Activated CD4-positive, alpha-beta T cell treated with anti-CD3 and anti-CD28 coated beads, Interleukin-2, amount 50 U/mL, for 4 hours (primary cell): ENCODE measurements at regions not wholly inside any gene's neighbourhood (a gene's known extent, or its start where the extent isn't known, plus 50 kb on each side); places are given as distances from the start of the nearest gene placed in this dataset.

Experiments
- DNase-seq, 2 experiments: peaks; one replicate each; pipeline ENCODE4 v3.0.0-alpha.2; 2020

- DNase-seq, result no peak
Observed at GRCh38 chr10:110399106-110399964, 94.6 kb upstream of the SMNDC1 start.

- no peak for DNase-seq
Observed at GRCh38 chr10:110399965-110400933, 95.5 kb upstream of the SMNDC1 start.

GRCh38 chr10:110401401-110402076, 96.2 kb upstream of the DUSP5 start:
- no peak for DNase-seq

GRCh38 chr10:110402077-110402416, 95.7 kb upstream of the DUSP5 start:
- no peak for DNase-seq

- no peak for DNase-seq
Observed at GRCh38 chr10:110403593-110403992, 94.1 kb upstream of the DUSP5 start.

- DNase-seq, result no peak
Observed at GRCh38 chr10:110404413-110404812, 93.3 kb upstream of the DUSP5 start.

GRCh38 chr10:110404825-110405224, 92.9 kb upstream of the DUSP5 start:
- DNase-seq, result no peak

- DNase-seq, result no peak
Observed at GRCh38 chr10:110405380-110405779, 92.3 kb upstream of the DUSP5 start.

- DNase-seq, result no peak
Observed at GRCh38 chr10:110407301-110408170, 90.2 kb upstream of the DUSP5 start.

GRCh38 chr10:110408203-110408871, 89.4 kb upstream of the DUSP5 start:
- DNase-seq, result no peak

- DNase-seq, result no peak
Observed at GRCh38 chr10:110408943-110409342, 88.8 kb upstream of the DUSP5 start.

- no peak for DNase-seq
Observed at GRCh38 chr10:110409488-110409887, 88.2 kb upstream of the DUSP5 start.

- no peak for DNase-seq
Observed at GRCh38 chr10:110409926-110410325, 87.8 kb upstream of the DUSP5 start.

- no peak for DNase-seq
Observed at GRCh38 chr10:110410329-110411046, 87.2 kb upstream of the DUSP5 start.

- DNase-seq, result no peak
Observed at GRCh38 chr10:110411047-110411410, 86.7 kb upstream of the DUSP5 start.

- DNase-seq, result no peak
Observed at GRCh38 chr10:110413049-110413783, 84.5 kb upstream of the DUSP5 start.

GRCh38 chr10:110413903-110414547, 83.7 kb upstream of the DUSP5 start:
- no peak for DNase-seq

GRCh38 chr10:110414548-110415309, 83.0 kb upstream of the DUSP5 start:
- DNase-seq, result peak; percentile 86 to 91

GRCh38 chr10:110415809-110416208, 81.9 kb upstream of the DUSP5 start:
- DNase-seq, result no peak
